GM12872 (cell line): ENCODE measurements at regions not wholly inside any gene's neighbourhood (a gene's known extent, or its start where the extent isn't known, plus 50 kb on each side); places are given as distances from the start of the nearest gene placed in this dataset.

Experiments
- CTCF ChIP-seq: IDR thresholded peaks from 3 replicates; pipeline ENCODE4 v1.5.1; 2011; ENCODE audit warnings: low read depth, mild to moderate bottlenecking, low read length, moderate library complexity; ENCODE audit not compliant: insufficient read depth

- TF ChIP-seq CTCF = peak; percentile 21; the same call in 1 of the 3 replicates
Measured at GRCh38 chr5:120817044-120817985, 353.2 kb downstream of the PRR16 start.

GRCh38 chr5:120818128-120818527, 354.0 kb downstream of the PRR16 start:
- TF ChIP-seq CTCF = no peak

GRCh38 chr5:120823328-120823727, 359.2 kb downstream of the PRR16 start:
- TF ChIP-seq CTCF = no peak

- TF ChIP-seq CTCF = no peak
Measured at GRCh38 chr5:120841830-120842229, 377.7 kb downstream of the PRR16 start.

- TF ChIP-seq CTCF = no peak
Measured at GRCh38 chr5:120843390-120843980, 379.4 kb downstream of the PRR16 start.

GRCh38 chr5:120848883-120849282, 384.8 kb downstream of the PRR16 start:
- TF ChIP-seq CTCF = no peak

GRCh38 chr5:120852222-120852860, 388.2 kb downstream of the PRR16 start:
- TF ChIP-seq CTCF = no peak
